ENCODE measurements at regions not wholly inside any gene's neighbourhood (a gene's known extent, or its start where the extent isn't known, plus 50 kb on each side); places are given as distances from the start of the nearest gene placed in this dataset.

DNA sequence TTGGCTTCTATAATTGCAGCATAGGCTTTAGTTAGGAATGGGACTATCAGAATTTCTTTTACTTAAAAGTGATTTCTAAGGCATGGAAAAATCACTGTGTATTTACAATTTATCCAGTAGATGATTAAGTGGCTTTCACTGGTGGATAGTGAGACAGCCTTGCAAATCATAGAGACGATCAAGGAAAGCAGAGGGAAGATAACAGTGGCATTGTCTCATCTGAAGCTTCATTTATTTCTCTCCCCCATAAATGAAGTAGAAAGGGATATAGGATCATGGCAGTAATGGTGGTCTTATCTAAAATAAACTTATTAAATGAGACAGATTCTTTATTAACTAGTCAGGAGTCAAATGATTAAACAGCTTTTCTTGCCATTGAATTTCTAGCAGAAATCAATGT is 224.2 kb upstream of the ANO5 start:
- TF ChIP-seq, protein P1, sequence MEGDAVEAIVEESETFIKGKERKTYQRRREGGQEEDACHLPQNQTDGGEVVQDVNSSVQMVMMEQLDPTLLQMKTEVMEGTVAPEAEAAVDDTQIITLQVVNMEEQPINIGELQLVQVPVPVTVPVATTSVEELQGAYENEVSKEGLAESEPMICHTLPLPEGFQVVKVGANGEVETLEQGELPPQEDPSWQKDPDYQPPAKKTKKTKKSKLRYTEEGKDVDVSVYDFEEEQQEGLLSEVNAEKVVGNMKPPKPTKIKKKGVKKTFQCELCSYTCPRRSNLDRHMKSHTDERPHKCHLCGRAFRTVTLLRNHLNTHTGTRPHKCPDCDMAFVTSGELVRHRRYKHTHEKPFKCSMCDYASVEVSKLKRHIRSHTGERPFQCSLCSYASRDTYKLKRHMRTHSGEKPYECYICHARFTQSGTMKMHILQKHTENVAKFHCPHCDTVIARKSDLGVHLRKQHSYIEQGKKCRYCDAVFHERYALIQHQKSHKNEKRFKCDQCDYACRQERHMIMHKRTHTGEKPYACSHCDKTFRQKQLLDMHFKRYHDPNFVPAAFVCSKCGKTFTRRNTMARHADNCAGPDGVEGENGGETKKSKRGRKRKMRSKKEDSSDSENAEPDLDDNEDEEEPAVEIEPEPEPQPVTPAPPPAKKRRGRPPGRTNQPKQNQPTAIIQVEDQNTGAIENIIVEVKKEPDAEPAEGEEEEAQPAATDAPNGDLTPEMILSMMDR (IDR thresholded peaks at IDR 0.05; ENCODE audit: borderline replicate concordance, insufficient read depth, low read depth, low read length), result no peak
- H3K4me3 ChIP-seq (ENCODE audit: low read depth, low read length), result no peak overlapping the region

DNA sequence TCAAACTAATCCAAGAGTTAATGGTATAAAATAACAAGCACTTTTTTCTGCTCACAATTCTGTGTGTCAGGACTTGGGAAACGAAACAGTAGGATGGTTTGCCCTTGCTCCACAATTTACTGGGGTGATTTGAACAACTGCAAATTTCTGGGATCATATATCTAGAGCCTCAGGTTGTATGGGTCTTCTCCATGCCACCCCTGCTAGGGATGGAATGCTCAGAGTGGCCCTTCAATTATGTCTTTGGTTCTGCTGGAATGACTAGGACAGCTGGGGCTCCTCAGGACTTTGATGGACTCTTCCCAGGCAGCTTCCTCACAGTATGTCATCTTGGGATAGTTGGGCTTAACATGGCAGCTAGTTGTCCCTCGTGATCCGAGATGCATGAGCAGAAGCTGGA is 223.0 kb upstream of the ANO5 start:
- TF ChIP-seq, protein P1 (IDR thresholded peaks at IDR 0.05; ENCODE audit: borderline replicate concordance, insufficient read depth, low read depth, low read length), result no peak

GRCh38 chr11:21975242-21975641 is 217.6 kb upstream of the ANO5 start:
- H3K4me3 ChIP-seq (ENCODE audit: low read depth, low read length), result no peak overlapping the region
- TF ChIP-seq, protein P1 (IDR thresholded peaks at IDR 0.05; ENCODE audit: borderline replicate concordance, insufficient read depth, low read depth, low read length), result no peak

More for the DNA sequence above, 223.0 kb upstream of the ANO5 start:
- H3K4me3 ChIP-seq (ENCODE audit: low read depth, low read length), result no peak overlapping the region

GRCh38 chr11:21976210-21976609 is 216.7 kb upstream of the ANO5 start:
- TF ChIP-seq, protein P1 (IDR thresholded peaks at IDR 0.05; ENCODE audit: borderline replicate concordance, insufficient read depth, low read depth, low read length), result no peak
- no peak overlapping the region for H3K4me3 ChIP-seq (ENCODE audit: low read depth, low read length)

DNA sequence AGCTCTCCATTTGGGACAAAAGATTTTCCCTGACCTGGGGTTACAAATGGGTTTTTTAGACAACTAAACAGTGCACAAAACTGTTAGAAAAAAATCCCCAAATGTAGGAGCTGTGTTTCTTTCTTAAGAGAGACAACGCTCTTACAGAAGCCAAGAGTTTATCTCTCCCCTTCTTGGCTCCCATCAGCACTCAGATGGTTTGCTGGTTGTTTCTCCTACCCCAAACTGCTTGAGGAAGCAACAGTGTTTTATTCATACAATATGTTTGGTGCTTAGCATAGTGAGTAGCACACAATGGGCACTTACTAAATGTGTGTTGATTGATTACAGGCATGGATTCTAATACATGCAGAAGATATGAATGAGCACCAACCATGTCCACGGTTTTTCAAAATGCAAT is 209.5 kb upstream of the ANO5 start:
- TF ChIP-seq, protein P1 (IDR thresholded peaks at IDR 0.05; ENCODE audit: borderline replicate concordance, insufficient read depth, low read depth, low read length), result no peak
- no peak overlapping the region for H3K4me3 ChIP-seq (ENCODE audit: low read depth, low read length)

DNA sequence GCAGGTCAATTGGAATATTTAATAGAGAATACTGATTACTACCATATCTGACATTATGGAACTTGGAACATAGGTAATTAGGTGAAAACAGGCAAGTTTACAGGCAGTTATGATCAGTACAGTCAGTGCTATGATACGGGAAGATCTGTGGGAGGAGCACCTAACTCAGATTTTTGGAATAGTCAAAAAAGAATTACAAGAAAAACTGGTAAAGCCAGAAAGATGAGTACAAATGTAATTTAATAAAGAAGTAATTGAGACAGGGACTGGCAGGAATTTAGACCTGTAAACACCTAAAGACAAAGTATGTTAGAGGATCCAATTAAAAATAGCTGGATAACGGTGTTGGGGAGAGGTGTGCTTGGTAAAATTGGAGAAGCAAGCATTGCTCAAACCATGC is 206.5 kb upstream of the ANO5 start:
- no peak overlapping the region for H3K4me3 ChIP-seq (ENCODE audit: low read depth, low read length)
- TF ChIP-seq, protein P1 (IDR thresholded peaks at IDR 0.05; ENCODE audit: borderline replicate concordance, insufficient read depth, low read depth, low read length), result no peak

DNA sequence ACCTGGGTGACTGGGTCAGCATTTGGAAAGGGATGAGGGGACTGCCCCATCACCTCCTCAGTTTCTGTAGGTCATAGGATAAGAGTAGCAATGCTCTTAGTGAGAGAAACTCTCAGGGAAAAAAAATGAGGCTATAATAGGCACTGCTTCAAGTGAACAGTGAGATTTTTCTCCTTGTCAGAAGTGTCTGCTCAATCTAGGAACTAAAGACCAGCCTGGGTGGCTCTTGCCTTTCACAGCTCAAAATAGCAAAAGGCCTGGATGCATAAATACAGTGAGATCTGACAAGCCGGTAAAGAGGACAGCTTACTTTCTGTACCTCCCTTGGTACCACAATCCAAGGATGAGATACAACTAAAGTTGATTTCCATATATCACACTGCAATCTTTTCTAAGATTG is 205.6 kb upstream of the ANO5 start:
- TF ChIP-seq, protein P1 (IDR thresholded peaks at IDR 0.05; ENCODE audit: borderline replicate concordance, insufficient read depth, low read depth, low read length), result no peak

More for the DNA sequence above, 205.6 kb upstream of the ANO5 start:
- no peak overlapping the region for H3K4me3 ChIP-seq (ENCODE audit: low read depth, low read length)

Measured in GM12875 (cell line).